KMS-11 (cell line): ENCODE measurements at regions not wholly inside any gene's neighbourhood (a gene's known extent, or its start where the extent isn't known, plus 50 kb on each side); places are given as distances from the start of the nearest gene placed in this dataset.

Experiments used
- H2AFZ ChIP-seq: fragments of 200-600 bp; sonication (generic); 2 replicates; pipeline ENCODE4 v1.6.1; 2016; ENCODE audit warnings: antibody characterized with exemption, mixed run types, low read depth
- H3K27ac ChIP-seq: fragments of 200-600 bp; sonication (generic); 2 replicates; pipeline ENCODE4 v1.6.1; 2016; ENCODE audit warnings: mild to moderate bottlenecking, mixed run types
- H3K27me3 ChIP-seq: fragments of 200-600 bp; sonication (generic); 2 replicates; pipeline ENCODE4 v1.6.1; 2017; ENCODE audit warnings: mild to moderate bottlenecking, low read depth, mixed run types, moderate library complexity; ENCODE audit not compliant: insufficient read depth
- H3K36me3 ChIP-seq: fragments of 200-600 bp; sonication (generic); 2 replicates; pipeline ENCODE4 v1.6.1; 2017; ENCODE audit warnings: mild to moderate bottlenecking, mixed run types; ENCODE audit not compliant: insufficient read depth
- H3K4me1 ChIP-seq: fragments of 200-600 bp; sonication (generic); 2 replicates; pipeline ENCODE4 v1.6.1; 2016; ENCODE audit warnings: mild to moderate bottlenecking, low read depth, mixed run types; ENCODE audit not compliant: poor library complexity, severe bottlenecking
- H3K4me2 ChIP-seq: fragments of 200-600 bp; sonication (generic); 2 replicates; pipeline ENCODE4 v1.7.0; 2016; ENCODE audit warnings: mild to moderate bottlenecking, mixed run types
- H3K4me3 ChIP-seq: fragments of 200-600 bp; sonication (generic); IDR thresholded peaks from 2 replicates; pipeline ENCODE4 v1.6.1; 2017; ENCODE audit warnings: low read depth, low read length, mixed read lengths; ENCODE audit not compliant: insufficient read depth
- H3K79me2 ChIP-seq: fragments of 200-600 bp; sonication (generic); 2 replicates; pipeline ENCODE4 v1.6.1; 2016; ENCODE audit warnings: low read depth, mixed run types; ENCODE audit not compliant: insufficient read depth
- H3K9ac ChIP-seq: fragments of 200-600 bp; sonication (generic); 2 replicates; pipeline ENCODE4 v1.6.1; 2016; ENCODE audit warnings: mild to moderate bottlenecking, mixed run types
- H4K20me1 ChIP-seq: fragments of 200-600 bp; sonication (generic); 2 replicates; pipeline ENCODE4 v1.6.1; 2016; ENCODE audit warnings: mild to moderate bottlenecking, mixed run types; ENCODE audit not compliant: insufficient read depth
- CTCF ChIP-seq: fragments of 200-600 bp; sonication (generic); conservative IDR thresholded peaks from 2 replicates; pipeline ENCODE4 v1.6.1; 2017; ENCODE audit warnings: low read depth, mild to moderate bottlenecking, antibody characterized with exemption, low read length, moderate library complexity, mixed read lengths

- H4K20me1 ChIP-seq = no peaks in the 10 kb centered on the region
- no peaks in the 10 kb centered on the region for H3K27me3 ChIP-seq
- H3K4me3 ChIP-seq = no peak overlapping the region
- TF ChIP-seq CTCF = no peak
- H3K4me2 ChIP-seq = no peak overlapping the region
- H3K9ac ChIP-seq = no peak overlapping the region
- no peaks in the 10 kb centered on the region for H3K4me1 ChIP-seq
- no peaks in the 10 kb centered on the region for H3K36me3 ChIP-seq
- no peaks in the 10 kb centered on the region for H3K79me2 ChIP-seq
- H3K27ac ChIP-seq = no peak overlapping the region
- no peak overlapping the region for H2AFZ ChIP-seq
Measured at GRCh38 chr1:208977638-208978256, 605.8 kb upstream of the CAMK1G start.

DNA sequence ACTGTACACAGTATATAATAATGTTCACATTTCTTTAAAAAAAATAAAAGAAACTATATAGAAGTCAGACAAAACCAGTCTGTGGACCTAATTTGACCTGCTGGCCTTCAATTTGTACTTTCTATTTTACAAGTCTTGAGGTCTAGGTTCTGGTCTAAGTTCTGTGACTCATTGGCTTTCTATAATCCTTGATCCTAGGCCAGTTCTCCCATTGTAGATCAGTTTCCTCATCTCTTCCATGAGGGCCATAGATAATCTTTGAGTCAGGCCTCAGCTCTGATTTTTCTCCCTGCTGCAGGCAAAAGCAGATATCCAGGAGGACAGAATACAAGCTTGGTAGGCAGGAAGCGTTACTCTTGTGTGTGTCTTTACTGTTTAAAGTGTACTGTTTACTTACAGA lies 603.7 kb upstream of the CAMK1G start:
- H3K27me3 ChIP-seq = no peaks in the 10 kb centered on the region
- H3K9ac ChIP-seq = no peak overlapping the region
- no peak overlapping the region for H3K4me2 ChIP-seq
- H2AFZ ChIP-seq = no peak overlapping the region
- no peaks in the 10 kb centered on the region for H3K79me2 ChIP-seq
- no peaks in the 10 kb centered on the region for H4K20me1 ChIP-seq
- H3K4me1 ChIP-seq = no peaks in the 10 kb centered on the region
- TF ChIP-seq CTCF = no peak
- no peak overlapping the region for H3K27ac ChIP-seq
- no peak overlapping the region for H3K4me3 ChIP-seq
- no peaks in the 10 kb centered on the region for H3K36me3 ChIP-seq

- Histone ChIP-seq H3K9ac (no peak overlapping the region), H3K36me3 (no peaks in the 10 kb centered on the region), H3K4me2 (no peak overlapping the region), H3K4me1 (no peaks in the 10 kb centered on the region), H3K4me3 (no peak overlapping the region), H4K20me1 (no peaks in the 10 kb centered on the region), H3K27me3 (no peaks in the 10 kb centered on the region), H3K27ac (no peak overlapping the region), H3K79me2 (no peaks in the 10 kb centered on the region), H2AFZ (no peak overlapping the region)
- no peak for TF ChIP-seq CTCF
Measured at GRCh38 chr1:208980605-208981004, 602.9 kb upstream of the CAMK1G start.

DNA sequence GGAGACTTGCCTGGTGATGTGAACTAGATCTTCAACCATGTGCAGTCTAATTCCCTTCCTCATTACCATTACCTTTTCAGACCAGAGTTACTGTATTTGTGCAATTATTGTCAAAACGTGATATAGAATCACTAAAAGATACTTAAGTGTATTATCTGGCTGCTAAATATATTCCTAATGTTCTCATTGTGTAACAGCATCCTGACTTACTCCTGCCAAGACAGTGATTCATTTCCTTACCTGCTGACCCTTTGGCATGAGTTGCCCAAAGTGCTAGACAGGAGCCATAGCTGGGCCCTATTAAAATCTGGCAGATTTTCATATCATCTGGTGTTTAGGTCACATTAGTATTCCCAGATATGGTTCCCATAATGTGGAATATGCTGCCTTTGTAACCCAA lies 598.3 kb upstream of the CAMK1G start:
- no peak overlapping the region for H2AFZ ChIP-seq
- H3K79me2 ChIP-seq = no peaks in the 10 kb centered on the region
- H3K27me3 ChIP-seq = no peaks in the 10 kb centered on the region
- no peak for TF ChIP-seq CTCF
- H3K4me3 ChIP-seq = no peak overlapping the region
- no peak overlapping the region for H3K9ac ChIP-seq
- H3K27ac ChIP-seq = no peak overlapping the region
- no peak overlapping the region for H3K4me2 ChIP-seq
- H4K20me1 ChIP-seq = no peaks in the 10 kb centered on the region
- H3K36me3 ChIP-seq = no peaks in the 10 kb centered on the region
- peaks cover 15% of the 10 kb centered on the region for H3K4me1 ChIP-seq
